NT2/D1 (cell line): ENCODE measurements at regions not wholly inside any gene's neighbourhood (a gene's known extent, or its start where the extent isn't known, plus 50 kb on each side); places are given as distances from the start of the nearest gene placed in this dataset.

Experiments used
- SUZ12 ChIP-seq: IDR thresholded peaks from 2 replicates; pipeline ENCODE4 v1.6.1; 2011; ENCODE audit not compliant: insufficient read length, insufficient read depth; ENCODE audit errors: extremely low read depth
- ZNF274 ChIP-seq: IDR thresholded peaks from 2 replicates; pipeline ENCODE4 v1.6.1; 2011; ENCODE audit warnings: mild to moderate bottlenecking, low read depth, low read length

- no peak for TF ChIP-seq SUZ12
- TF ChIP-seq ZNF274: no peak
Observed at GRCh38 chr4:116005806-116006088, 892.3 kb upstream of the NDST4 start.
